ENCODE measurements at regions not wholly inside any gene's neighbourhood (a gene's known extent, or its start where the extent isn't known, plus 50 kb on each side); places are given as distances from the start of the nearest gene placed in this dataset.

DNA sequence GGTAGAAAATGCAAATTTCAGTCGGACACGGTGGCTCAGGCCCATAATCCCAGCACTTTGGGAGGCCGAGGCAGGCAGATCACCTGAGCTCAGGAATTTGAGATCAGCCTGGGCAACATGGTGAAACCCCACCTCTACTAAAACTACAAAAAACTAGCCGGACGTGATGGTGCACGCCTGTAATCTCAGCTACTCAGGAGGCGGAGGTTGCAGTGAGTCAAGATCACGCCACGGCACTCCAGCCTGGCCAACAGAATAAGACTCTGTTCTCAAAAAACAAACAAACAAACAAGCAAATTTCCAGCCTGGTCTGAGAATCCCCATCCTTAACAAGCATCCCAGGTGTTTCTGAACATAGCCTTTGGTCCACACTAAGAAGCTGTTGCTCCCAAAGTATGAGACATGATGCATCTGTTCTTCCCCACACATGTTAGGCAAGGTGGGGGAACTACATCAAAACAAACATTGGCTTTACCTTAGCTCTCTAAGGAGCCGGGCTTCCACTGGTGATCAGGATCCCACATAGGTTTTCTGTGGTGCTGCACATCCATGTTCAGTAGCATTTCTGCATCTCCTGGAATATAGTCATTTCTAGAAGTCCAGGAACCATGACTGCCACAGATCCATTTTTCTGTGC is 92.5 kb upstream of the DMRT1 start:
- TF ChIP-seq, protein P1, sequence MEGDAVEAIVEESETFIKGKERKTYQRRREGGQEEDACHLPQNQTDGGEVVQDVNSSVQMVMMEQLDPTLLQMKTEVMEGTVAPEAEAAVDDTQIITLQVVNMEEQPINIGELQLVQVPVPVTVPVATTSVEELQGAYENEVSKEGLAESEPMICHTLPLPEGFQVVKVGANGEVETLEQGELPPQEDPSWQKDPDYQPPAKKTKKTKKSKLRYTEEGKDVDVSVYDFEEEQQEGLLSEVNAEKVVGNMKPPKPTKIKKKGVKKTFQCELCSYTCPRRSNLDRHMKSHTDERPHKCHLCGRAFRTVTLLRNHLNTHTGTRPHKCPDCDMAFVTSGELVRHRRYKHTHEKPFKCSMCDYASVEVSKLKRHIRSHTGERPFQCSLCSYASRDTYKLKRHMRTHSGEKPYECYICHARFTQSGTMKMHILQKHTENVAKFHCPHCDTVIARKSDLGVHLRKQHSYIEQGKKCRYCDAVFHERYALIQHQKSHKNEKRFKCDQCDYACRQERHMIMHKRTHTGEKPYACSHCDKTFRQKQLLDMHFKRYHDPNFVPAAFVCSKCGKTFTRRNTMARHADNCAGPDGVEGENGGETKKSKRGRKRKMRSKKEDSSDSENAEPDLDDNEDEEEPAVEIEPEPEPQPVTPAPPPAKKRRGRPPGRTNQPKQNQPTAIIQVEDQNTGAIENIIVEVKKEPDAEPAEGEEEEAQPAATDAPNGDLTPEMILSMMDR (IDR thresholded peaks at IDR 0.05): no peak
- no peak for TF ChIP-seq POLR2AphosphoS5 (IDR thresholded peaks at IDR 0.05; ENCODE audit: insufficient read depth in 1 of 2, low read depth in 1 of 2)
- no peak for TF ChIP-seq POLR2A (IDR thresholded peaks at IDR 0.05)
